GM08714 (cell line): ENCODE measurements at regions not wholly inside any gene's neighbourhood (a gene's known extent, or its start where the extent isn't known, plus 50 kb on each side); places are given as distances from the start of the nearest gene placed in this dataset.

ENCODE experiments used
- H3K4me3 ChIP-seq: fragments of 200-500 bp; sonication (Bioruptor generic); 2 replicates; pipeline ENCODE4 v1.5.1; 2014; ENCODE audit warnings: mild to moderate bottlenecking, low read length, inconsistent platforms
- ZNF274 ChIP-seq: IDR thresholded peaks from 2 replicates; pipeline ENCODE4 v1.6.1; 2012; ENCODE audit warnings: mild to moderate bottlenecking, low read depth, low read length

DNA sequence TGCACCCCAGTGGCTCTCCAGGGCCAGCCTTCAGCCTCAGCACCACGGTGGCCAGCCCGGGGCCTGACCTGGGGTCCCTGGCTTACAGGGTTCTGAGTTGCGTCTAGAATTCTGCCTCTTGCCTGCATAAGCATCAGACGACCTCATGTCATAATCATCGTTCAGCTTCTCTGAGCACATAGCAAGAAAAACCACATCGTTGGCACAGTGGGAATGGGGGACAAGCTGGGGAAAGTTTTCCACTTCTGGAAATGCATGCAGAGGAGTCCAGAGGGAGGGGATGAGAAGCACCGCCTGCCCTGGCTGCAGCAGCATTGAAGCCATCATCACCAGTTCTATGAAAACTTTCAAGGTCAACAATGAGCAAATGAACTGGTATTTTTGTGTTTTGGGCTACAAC is 441.0 kb upstream of the FRG1 start:
- TF ChIP-seq ZNF274 = no peak

DNA sequence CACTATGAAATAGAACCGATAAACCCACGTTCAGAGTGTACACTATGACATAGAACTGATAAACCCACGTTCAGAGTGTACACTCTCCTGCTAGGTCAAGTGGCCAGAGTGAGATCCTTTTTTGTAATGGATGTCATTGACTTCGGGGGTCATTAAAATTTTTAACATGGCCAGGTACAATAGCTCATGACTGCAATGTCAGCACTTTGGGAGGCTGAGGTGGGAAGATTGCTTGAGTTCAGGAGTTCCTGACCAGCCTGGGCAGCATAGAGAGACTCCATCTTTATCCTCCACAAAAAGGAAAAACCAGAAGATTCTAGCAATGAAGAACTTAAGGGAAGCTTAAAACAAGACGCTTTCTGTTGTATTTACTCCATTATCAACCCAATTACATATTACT is 439.7 kb upstream of the FRG1 start:
- H3K4me3 ChIP-seq = no peak overlapping the region
- TF ChIP-seq ZNF274 = no peak

More for the DNA sequence above, 441.0 kb upstream of the FRG1 start:
- no peak overlapping the region for H3K4me3 ChIP-seq

DNA sequence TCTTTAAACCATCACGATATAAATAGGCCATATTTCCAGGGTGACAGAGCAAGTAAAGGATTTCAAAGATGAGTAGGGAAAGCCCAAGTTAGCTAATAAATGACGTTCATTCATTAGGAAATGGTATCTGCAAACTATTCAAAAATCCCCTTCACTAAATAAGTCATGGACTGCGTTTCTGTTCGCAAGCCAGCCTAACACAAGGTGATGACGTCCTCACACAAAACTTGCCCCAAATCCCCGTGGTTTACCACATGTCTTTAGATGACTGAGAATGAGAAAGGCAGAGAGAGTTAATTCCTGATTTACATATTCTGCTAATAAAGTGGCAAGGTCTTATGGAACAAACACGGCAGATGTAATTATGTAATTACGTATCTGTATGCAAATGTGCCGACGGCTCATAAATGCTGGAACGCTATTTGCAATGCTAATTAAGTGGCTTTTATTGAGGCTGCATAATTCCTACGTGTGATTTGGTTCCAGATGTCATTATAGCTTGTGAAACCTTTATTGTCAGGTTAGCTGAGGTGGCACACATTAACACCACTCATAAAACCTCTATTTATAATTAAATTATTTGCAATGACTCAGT is 437.7 kb upstream of the FRG1 start:
- H3K4me3 ChIP-seq = no peak overlapping the region
- no peak for TF ChIP-seq ZNF274

DNA sequence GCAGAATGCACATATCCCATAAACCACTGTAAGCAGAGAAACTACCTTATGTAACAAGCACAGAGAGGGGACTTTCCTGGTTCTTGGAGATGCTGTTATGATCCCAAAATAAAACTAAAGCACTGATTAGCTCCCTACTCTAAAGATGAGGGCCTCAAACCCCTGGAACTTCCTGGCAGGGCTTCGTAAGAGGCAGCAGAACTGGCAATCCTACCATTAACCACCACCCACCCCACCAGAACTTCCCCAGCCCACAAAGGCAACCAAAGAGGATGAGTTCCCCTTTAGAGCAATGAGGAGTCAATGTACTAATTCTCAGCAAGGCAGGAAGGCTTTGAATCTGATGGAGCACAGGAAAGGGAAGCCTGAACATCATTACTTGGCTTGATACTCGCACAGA is 436.5 kb upstream of the FRG1 start:
- H3K4me3 ChIP-seq = no peak overlapping the region
- TF ChIP-seq ZNF274 = no peak

DNA sequence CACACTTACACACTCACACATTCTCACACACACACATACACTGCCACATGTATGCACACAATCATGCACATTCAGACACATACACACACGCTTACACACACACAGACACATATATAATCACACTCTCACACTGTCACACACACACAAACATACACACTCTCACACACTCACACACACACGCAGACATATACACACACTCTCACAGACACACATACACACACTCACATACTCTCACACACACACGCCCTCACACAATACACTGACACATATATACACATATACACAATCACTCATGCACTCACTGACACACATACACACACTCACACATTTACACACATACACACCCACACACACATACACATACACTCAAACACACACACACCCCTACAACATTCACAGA is 435.3 kb upstream of the FRG1 start:
- no peak overlapping the region for H3K4me3 ChIP-seq
- no peak for TF ChIP-seq ZNF274

DNA sequence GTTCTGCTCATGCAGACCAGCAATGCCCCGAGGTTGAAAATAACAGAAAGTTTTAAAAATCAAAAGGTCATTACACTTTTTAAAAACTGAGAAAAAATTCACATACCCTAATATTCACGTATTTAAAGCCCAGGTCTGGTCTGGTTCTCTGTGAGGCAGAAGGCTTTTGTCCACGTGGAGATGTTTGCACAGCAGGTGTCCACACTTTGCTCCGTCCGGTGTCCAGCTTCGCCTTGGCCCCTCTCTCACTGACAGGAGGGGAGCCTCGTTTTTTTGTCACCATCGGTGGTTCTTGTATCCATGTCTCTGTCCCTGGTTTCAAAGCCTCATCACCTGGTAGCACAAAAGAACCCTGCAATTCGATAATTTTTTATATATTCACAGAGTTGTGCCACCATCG is 434.6 kb upstream of the FRG1 start:
- TF ChIP-seq ZNF274 = no peak
- H3K4me3 ChIP-seq = no peak overlapping the region

DNA sequence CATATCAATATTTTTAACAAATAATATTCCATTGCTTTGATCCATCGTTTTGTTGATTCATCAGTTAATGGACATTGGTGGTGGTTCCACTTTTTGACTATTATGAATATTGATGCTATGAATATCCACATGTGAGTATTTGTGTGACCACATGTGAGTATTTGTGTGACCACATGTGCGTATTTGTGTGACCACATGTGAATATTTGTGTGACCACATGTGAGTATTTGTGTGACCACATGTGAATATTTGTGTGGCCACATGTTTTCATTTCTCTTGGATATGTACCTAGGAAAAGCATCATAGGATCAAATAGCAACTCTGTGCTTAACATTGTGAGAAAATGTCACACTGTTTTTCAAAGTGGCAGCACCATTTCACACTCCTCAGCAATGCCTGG is 433.6 kb upstream of the FRG1 start:
- no peak for TF ChIP-seq ZNF274

DNA sequence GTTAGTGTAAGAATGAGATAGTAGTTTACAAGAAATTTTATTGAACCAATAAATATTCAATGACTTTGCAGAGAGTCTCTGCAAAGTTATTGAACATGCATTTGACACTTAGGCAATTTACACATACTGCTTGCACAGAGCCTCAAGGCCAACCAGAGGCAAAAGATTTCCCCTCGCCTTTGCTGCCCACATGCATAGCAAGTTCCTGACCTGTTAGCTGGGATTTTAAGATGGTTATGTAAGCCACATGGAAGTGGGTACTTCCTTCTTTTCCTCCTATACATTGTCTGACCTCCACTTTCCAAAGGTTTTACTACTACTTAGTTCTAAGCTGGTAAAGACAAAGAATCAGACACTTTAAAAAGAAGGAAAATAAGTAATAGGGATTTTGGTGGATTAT is 430.1 kb upstream of the FRG1 start:
- no peak overlapping the region for H3K4me3 ChIP-seq
- TF ChIP-seq ZNF274 = no peak

More for the DNA sequence above, 433.6 kb upstream of the FRG1 start:
- no peak overlapping the region for H3K4me3 ChIP-seq

DNA sequence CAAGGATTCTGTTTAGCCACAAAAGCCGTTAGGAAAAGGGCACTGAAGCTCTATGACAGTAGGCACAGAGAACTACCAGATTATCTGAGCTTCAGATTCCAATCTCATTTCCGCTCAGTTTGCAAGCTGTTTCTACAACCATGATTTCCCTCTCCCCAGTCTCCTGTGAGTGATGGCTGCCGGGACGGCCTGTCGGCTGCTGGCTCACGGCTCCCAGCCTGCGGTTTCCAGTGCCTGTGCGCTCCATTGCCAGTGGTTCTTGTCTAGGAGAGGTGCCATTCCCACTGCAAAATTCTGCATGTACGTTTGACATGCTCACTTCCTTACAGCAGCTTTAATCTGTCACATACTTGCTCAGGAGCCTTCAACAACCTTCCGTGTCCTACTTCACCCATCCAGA is 429.1 kb upstream of the FRG1 start:
- H3K4me3 ChIP-seq = no peak overlapping the region
- TF ChIP-seq ZNF274 = no peak

DNA sequence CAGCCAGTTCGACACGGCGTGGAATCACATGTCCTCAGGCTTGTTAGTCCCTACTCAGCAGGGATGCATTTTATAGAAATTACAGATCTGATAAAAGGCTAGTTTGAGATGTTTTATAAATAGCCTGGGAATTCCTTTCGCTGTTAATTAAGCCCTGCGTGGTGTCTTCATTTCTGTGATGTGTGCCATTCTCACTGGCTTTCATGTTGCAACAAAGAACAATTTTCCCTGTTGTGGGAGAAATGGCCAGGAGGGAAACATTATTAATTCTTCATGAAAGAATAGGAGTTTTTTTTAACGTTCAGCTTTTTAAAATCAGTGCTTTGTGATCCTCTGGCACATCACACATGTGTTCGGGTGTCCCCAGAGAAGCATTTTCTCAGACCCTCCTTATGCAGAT is 427.3 kb upstream of the FRG1 start:
- no peak for TF ChIP-seq ZNF274
- H3K4me3 ChIP-seq = no peak overlapping the region

DNA sequence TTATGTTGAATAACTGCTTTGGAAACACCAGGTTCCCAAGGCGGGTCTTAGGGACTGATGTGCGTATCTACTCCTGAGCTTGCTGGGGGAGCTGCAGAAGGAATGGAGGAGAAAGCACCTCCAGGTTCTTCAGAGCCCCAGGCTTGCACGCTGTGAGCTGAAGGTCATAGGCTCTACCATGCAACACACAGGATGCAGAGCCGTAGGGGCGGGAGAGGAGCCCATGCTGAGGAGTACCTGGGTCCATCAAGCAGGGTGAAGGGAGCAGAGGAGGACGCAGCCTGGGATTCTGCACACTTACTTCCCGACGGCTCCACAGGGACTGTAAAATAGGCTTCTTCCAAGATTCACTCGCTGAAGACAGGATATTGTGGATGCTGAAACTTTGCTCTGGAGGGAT is 426.5 kb upstream of the FRG1 start:
- H3K4me3 ChIP-seq = no peak overlapping the region
- TF ChIP-seq ZNF274 = no peak

DNA sequence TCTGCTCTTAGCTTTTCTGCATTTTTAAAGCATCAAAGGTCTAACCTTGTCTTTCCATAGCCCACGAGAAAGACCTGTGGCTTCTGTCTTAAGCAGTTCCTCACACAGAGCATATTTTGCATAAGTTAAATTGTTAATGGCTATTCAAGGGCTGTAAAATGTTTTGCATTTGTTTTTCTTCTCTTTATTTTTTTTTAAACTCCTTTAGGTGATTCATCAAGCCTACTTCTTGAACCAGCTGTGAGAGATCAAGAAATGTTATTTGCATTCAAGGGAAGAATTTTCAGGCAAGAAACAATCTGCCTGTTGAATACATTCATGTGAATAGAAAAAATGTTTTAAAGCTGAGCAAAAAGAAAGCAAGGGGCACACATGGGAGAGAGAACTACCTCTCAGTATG is 423.8 kb upstream of the FRG1 start:
- TF ChIP-seq ZNF274 = no peak
- H3K4me3 ChIP-seq = no peak overlapping the region

DNA sequence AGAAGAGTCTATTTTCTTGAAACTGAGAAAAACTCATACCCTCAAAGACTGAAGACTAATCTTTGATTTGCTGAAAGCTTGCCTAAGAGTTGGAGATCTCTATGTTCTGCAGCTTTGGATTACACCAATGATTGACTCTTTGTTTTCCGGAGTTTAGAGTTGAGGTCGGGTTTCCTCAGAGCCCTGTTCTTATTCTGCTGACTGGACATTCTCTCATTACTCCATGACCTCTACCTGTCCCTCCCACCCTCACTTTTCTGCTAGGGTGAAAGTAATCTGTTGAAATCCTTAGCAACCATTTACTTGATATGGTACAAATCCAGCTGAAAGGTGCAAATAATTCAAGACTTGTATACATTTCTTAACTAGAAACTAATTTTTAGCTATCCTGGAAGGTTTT is 421.5 kb upstream of the FRG1 start:
- TF ChIP-seq ZNF274 = no peak
- H3K4me3 ChIP-seq = no peak overlapping the region

DNA sequence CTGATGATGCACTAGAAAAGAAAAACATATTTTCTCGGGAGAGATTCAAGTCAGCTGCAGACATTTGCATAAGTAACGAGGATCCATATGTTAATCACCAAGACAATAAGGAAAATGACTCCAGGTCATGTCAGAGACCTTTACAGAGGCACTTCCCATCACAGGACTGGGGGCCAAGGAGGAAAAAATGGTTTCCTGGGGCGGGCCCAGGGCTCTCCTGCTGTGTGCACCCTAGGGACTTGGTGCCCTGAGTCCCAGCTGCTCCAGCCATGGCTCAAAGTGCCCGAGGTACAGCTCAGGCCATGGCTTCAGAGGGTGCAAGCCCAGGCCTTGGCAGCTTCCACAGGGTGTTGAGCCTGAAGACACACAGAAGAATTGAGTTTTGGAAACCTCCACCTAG is 415.4 kb upstream of the FRG1 start:
- no peak for TF ChIP-seq ZNF274
- no peak overlapping the region for H3K4me3 ChIP-seq

DNA sequence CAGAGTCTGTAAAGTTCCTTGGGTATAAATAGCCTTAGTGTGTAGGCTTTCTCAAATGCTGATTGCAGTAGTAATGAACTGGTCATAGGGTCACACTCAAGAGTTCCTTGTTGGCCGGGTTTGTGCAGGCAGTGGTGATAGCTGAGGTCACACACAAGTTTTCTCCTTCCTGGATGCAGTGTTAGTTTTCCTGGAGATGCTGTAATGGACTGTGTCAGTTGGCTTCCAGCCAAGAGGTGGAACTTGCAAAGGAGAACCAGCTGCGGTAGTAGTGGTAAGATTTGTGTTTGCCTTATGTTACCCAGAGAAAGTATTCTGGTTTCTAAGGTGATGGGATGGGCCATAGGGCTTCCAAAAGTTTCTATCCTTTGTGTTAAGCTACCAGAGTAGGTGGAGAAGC is 409.8 kb upstream of the FRG1 start:
- H3K4me3 ChIP-seq = no peak overlapping the region
- no peak for TF ChIP-seq ZNF274

DNA sequence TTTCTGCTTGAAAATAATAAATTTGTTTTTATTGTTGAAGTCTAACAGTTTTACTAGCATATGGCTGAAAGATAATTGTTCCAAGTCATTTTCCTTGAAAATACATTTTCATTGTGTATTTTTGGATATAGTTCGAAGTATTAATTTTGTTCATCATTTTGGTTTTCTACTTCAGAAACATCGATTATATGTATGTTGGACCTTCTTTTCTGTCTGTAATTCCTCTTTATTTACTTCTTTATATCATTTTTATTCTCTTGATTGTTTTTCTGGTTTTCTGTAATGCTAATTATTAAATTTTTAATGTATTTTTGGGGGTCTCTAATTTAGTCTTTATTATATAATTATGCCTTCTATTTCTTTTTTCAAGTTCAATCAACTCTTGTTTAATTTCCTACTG is 407.1 kb upstream of the FRG1 start:
- no peak overlapping the region for H3K4me3 ChIP-seq
- no peak for TF ChIP-seq ZNF274

DNA sequence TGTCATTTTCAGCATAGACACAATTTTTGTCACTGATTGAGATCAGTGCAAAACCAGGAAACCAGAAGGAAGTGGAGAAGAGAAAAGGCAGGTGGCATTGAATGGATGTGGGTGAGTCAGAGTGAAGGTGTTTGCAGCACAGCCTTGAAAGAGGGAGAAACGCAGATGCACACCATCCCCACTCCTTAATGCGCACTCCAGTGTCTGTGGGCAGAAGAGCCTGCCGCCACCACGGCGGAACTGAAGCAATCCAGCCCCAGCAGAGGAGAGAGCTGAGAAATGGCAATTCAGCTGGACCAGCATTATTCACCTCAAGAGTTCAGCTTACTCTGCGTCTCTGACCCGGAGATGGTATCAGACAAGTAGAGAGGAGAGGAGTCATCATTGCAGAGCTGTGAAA is 393.1 kb upstream of the FRG1 start:
- TF ChIP-seq ZNF274 = no peak
- no peak overlapping the region for H3K4me3 ChIP-seq
